SK-N-SH (cell line): ENCODE measurements at regions not wholly inside any gene's neighbourhood (a gene's known extent, or its start where the extent isn't known, plus 50 kb on each side); places are given as distances from the start of the nearest gene placed in this dataset.

ENCODE experiments used
- POLR2AphosphoS5 ChIP-seq: IDR thresholded peaks from 2 replicates; pipeline ENCODE4 v1.6.1; 2012; ENCODE audit warnings: low read depth, low read length
- RAD21 ChIP-seq: IDR thresholded peaks from 2 replicates; pipeline ENCODE4 v1.6.1; 2012; ENCODE audit warnings: mild to moderate bottlenecking, low read length

DNA sequence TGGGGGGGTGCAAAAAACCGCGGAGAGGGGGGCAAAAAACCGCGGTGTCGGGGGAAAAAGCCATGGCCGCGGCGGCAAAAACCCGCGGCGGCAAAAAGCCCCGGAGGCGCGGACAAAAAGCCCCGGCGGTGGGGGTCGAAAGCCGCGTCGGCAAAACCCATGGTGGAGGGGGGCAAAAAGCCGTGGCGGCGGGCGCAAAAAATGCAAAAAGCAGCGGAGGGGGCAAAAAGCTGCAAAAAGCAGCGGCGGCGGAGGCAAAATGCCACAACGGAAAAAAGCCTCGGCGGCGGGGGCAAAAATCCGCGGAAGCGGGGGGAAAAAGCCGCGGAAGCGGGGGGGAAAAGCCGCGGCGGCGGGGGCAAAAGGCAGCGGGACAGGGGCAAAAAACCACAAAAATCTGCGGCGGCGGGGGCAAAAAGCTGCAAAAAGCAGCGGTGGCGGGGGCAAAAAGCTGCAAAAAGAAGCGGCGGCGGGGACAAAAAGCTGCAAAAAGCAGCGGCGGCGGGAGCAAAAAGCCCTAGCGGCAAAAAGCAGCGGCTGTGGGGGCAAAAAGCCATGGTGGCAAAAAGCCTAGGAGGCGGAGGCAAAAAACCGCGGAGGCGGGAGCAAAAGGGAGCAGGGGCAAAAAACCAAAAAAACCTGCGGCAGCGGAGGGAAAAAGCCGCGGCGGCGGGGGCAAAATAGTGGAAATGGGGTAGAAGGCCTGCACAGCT lies 418.9 kb downstream of the ZNF716 start:
- TF ChIP-seq POLR2AphosphoS5, result no peak
- TF ChIP-seq RAD21, result no peak
